HK-2 (cell line): ENCODE measurements at regions not wholly inside any gene's neighbourhood (a gene's known extent, or its start where the extent isn't known, plus 50 kb on each side); places are given as distances from the start of the nearest gene placed in this dataset.

Source experiments
- DNase-seq: peaks from one replicate; pipeline ENCODE4 v3.0.0-alpha.2; 2018; ENCODE audit not compliant: unreplicated experiment

DNA sequence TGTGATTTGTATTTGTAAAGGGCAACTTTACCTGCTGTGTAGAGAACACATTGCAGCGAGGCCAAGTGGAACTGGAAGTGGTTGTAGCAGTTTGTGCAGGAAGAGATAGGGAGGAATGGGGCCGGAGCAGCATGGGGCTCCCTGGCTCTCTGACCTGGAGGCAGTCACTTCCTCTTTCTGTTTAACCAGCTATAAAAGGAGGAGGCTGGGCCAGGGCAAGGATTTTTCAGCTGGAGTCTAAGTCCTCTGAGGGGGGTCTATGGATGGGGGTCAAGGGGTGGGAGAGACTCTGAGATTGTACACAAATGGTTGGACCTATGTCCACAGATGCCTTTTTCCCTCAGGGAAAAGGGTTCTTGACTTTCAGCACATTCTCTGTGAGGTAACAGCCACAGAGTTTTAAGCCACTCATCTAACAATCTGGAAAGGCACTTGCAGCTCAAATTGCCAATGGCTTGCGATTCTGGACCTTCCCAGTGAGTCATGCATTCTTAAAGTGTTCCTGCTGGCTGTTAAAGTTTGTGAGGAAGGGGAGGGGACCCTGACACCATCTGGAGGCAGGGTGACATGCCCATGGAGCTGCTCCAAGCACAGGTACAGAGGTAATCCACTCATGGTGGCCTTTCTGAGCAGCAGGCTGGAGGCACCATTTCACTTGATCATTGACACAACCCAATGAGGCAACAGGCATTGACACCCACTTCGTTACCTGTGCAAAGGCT is 347.0 kb downstream of the CYRIA start:
- no peak for DNase-seq

DNA sequence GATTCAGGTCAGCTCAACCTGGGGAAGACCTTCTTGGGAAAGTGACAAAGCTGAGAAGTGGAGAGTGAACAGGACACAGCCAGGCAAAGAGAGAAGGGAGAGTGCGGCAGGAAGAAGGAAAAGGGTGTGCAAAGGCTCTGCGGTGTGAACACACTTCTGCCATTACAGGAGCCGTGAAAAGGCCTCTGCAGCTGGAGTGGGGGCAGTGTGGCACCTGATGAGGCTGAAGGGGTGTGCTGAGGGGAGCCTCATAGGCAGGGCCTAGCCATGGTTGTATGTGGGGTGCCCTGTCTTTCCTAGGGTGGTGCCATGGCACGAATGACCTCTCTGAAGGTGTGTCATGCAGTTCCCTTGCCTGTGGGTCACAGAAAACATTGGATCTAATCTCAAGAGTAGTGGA is 347.6 kb downstream of the CYRIA start:
- no peak for DNase-seq

DNA sequence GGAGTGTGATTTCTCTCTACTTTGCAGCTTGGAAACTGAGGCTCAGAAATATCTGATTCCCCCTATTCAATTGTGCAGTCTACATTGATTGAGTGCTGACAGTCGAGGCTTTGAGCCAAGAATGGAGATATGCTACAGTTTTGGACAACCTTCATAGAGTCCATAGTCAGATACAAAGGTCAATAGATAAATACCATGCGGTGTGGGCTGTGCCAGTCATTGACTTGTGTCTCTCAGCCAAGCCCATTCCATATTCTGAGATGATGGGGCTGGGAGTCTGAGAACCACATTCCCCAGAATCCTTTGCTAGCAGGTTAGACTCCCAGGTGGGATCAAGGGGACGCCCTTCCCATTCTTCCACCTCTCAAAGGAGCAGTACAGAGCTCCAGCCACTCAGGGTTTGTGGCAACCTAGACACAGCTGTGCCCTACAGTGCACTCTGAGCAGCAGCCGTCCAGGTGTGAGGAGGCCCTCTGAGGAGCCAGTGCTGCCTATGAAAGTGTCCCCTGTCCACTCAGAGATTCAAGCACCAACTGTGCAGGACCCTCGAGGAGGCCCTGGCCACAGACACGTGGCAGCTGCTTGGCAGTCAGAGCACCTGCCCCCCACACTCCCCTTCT is 348.3 kb downstream of the CYRIA start:
- no peak for DNase-seq

DNA sequence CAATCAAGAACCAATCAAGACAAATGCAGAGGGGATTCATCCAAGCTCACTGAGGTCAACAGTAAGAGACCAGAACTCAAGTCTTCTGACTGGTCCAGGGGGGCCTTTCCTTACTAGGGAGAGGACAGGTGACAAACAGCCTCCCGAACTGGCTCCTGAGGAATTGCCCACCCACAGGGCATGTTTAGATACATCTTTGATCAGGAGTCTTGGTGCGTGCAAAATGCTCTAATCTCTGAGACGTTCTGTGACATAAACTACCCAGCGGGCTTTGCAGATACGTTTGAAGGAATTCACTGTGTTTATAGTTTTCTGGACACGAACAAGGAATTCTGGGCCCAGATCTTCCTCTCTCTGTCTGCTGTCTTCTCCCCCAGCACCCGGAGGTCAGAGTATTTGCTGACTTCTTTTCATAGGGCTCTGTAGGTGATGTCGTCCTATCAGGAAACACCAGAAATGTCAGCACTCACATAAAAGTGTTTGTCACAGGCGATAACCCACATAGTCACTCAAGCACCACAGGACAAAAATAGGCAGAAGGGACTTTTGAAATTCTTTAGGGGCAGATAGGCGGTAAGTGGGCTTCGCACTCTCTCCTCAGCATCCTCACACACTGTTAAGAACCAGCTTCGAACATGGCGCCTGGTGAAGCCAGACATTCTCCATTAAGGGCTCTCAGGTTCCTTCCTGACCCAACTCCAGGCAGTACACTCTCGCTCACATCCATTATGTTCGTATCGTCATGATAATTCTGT is 349.0 kb downstream of the CYRIA start:
- DNase-seq, result no peak

DNA sequence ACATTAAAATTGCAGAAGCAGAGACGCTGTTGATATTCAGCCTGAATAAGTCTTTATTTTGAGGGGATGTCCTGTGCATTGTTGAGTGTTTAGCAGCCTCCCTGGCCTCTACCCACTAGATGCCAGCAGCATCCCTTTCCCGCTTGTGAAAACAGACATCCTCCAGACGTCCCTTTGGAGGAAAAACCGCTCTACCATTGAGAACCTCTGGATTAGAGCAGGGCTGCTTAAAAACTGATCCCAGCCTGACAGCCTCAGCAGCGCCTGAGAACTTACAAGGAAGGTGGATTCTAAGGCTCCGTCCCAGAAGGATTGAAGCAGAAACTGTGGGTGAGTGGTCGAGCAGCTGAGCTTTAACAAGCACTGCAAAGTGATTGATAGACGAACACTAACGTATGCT is 349.7 kb downstream of the CYRIA start:
- no peak for DNase-seq

DNA sequence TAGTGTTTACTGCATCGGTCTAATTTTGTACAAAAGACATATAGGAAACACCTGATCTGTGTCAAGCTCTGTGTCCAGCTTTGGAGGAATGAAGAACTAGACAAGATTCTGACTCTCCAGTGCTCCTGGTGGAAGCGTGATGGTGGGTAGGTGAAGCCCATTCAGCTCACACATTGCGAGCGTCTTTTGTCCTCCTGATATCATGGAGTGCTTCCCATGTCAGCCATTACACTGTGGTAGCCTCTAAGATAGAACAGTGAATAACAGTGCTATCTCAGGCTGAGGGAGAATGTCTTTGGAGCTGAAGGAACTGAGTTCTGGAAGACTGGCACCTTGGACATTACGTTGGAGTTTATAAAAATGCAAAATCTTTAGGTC is 350.2 kb downstream of the CYRIA start:
- no peak for DNase-seq

DNA sequence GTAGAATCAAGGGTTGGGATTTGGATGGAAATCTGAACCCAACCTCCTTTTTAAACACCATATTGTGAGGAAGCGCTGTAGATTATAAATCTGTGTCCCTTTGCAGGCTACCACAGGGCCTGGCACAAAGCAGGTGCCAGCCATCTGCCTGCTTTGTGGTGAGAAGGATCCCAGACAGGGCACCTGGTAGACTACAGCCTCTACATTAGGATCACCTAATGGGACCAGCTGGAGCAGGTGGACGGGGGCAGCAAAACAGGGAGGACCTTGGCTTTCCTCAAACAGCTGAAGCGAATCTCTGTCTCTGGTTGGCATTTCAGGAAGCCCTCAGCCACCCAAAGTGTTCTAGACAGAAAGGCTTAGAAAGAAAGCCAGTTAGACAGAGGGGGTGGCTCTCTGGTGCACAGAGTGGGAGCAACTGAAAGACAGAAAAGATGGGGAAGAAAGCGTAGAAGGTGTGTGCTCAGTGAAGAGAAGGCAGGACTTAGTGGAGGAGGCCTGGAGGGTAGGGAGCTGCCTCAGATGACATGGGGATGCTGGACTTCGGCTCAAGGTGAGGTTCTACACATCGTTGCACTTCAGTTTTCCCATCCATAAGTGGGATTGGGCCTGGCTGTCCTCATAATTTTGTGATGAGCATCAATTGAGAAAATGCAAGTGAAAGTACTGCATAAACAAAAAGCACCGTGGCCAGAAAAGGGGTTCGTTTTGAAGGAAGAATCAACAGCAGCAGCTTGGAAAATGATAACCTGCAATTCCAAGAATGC is 350.8 kb downstream of the CYRIA start:
- no peak for DNase-seq

DNA sequence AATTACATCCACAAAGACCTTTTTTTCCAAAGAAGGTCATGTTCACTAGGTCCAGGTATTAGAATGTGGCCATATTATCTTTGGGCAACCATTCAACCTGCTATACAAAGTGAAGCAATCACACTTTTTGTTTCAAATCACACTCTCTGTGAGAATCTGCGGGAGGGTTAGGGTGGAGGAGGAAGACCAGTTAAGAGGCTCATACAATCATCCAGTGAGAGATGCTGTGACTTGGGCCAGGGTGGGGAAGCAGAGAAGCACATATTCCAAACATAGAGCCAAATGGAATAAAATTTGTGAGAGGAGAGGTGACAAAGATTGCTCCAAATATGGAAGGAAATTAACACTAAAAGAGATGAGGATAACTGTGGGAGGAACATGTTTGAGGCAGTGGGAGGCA is 351.6 kb downstream of the CYRIA start:
- no peak for DNase-seq

DNA sequence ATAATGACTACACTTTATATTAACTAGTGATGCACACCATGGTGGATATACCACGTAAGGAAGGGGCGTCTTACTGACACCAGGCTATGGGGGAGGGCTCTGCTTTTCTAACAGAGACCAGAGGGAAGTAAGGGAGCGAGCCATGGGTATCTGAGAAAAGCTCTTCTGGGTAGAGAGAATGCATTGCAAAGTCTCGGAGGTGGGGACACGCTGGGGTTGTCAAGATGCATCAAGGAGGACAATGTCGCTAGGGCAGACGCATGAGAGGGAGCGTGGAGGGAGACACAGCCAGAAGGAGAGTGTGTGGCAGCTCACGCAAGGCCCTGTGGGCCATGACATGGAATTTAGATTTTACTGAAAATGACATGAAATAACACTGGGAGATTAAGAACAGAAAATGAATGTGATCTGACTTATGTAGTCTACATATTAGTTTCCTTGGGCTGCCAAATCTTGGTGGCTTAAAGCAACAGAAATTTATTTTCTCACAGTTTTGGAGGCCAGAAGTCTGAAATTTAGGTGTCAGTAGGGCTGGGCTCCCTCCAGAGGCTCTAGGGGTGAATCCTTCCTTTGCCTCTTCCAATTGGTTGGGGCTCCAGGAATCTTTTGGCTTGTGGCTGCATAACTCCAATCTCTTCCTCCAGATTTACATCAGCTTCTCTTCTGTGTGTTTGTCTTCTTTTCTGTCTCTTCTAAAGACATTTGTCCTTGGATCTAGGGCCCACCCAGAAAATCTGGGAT is 352.2 kb downstream of the CYRIA start:
- no peak for DNase-seq

DNA sequence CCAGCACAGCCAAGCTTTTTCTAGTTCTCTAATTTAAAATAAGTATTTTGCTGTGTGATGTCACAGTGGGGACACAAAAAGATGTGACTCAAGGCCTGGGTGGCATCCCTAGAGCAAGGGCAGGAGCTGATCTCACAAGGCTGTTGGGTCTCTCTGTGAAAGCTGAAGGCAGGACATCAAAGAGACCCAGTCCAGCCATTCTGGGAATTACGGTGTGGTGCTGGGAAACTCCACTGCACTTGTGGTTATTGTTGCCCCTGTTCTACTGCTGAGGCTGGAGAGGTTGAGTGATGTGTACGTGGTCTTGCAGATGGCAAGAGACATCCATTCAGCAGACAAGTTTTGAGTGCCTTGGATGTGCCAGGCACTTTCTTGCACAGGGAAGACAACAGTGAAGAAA is 352.9 kb downstream of the CYRIA start:
- DNase-seq, result no peak

DNA sequence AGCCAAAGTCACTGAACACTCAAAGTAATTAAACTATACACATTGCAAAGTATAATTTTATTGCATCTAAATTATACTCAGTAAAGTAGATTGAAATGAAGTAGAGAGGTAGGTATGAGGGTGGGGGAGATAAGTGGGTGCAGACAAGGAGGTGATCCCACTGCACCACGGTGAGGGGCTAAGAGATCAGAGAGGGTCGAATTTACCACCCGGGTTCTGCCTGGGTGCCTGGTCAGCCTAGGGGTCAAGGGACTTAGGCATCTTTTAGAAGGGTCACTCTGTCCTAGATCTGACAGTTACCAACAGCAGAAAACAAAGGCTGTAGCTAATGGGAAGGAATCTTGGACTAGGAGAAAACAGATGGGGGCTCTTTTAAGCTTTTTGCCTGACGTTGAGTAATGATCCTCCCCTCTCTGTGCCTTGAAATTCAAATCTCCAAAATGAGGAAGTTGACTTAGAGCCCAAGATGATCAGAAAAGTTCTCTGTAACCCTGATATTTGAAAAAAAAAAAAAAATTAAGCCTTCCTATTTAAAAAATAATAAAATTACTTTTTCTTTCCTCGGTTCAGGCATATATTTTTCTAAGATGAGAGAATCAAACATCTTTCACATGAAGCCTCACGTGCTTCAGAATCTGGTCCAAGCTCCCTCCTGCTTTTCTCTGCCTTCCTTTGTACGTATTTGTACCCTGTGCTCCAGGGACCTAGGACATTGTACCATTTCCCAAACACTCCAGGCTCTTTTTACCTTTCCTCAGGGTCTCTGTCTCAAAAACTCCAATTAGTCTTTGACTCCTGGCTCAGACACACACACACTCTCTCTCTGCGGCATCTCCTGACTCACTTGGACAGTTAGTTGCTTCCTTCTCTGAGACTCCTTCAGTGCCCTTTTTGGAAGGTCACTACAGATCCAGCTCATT is 353.9 kb downstream of the CYRIA start:
- DNase-seq, result no peak

DNA sequence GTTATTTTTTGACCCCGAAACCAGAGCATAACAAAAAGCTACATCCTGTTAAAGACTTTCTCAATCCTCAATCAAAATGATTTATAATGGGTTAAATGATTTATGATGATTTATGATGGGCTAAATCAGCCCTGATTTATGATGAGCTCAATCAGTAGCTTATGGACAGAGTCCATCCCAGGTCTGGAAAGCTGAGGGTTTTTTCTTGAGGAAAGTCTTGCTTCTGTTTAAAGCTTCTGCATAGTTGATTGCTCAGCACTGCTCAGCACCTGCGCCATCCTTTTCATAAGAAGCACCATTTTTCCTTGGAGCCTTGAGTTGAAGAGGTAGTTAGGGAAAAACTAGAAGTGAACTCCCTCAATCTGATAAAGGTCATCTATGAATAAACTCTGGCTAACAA is 356.8 kb downstream of the CYRIA start:
- DNase-seq, result no peak

DNA sequence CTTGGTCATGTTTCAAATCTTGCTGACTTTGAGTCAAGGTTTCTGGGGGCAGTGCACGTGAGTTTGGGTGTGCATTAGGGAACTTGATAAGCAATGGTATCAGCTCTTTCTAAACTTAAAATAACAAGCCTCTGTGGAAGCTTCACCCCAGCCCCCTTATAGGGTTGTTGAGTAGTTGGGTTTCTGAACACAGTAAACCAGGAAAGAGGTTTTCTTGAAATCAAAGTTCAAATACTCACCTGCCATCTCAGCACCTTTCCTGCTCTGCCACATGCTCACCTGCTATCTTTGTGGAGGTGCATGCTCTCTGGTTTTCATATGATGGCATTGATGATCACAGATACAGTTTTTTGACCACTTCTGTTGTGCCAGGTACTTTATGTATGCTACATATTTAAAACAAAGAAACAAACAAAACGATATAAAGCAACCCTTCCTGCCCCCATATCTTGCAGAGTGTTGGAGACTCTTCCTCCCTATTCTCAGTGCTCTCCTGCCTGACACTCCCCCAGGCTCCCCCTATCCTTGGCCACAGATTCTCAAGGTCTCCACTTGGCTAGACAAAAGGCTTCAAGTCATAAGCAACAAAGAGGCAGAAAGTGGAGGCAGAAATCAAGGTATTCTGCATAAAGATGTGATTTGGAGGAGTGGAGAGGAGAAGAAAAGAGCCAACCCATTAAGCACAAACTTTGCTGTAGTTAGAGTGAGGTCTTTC is 360.6 kb downstream of the CYRIA start:
- DNase-seq, result no peak

DNA sequence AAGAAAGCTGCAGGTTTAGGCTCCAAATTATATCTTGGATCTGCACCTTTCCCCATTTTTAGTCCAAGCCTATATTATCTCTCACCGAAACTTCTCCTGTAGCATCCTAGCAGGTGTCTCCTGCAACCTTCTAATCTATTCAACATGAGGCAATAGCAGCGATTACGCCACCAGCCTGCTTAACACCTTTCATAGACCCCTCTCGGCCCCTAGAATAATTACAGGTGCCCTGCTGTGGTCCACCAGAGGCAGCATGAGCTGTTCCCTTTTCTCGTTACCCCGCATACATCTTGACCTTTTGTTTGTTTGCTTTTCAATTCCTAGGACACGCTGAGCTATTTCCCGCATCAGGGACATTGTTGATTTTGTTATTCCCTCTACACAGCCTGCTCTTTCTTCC is 361.9 kb downstream of the CYRIA start:
- DNase-seq, result no peak

DNA sequence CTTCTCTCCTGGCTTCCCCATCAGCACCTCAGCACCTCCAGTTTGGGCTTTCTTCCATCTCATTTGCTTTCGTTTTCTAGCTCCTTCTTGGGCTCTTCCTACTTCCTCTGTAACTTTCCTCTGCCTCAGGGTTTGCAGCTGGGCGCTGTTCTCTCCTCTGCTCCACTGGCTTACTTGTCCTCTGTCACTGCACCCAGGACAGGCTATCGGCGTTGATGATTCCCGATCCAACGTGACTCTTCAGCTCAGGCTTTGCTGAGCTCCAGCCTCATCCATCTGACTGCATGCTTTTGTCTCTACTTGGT is 362.4 kb downstream of the CYRIA start:
- DNase-seq, result no peak

DNA sequence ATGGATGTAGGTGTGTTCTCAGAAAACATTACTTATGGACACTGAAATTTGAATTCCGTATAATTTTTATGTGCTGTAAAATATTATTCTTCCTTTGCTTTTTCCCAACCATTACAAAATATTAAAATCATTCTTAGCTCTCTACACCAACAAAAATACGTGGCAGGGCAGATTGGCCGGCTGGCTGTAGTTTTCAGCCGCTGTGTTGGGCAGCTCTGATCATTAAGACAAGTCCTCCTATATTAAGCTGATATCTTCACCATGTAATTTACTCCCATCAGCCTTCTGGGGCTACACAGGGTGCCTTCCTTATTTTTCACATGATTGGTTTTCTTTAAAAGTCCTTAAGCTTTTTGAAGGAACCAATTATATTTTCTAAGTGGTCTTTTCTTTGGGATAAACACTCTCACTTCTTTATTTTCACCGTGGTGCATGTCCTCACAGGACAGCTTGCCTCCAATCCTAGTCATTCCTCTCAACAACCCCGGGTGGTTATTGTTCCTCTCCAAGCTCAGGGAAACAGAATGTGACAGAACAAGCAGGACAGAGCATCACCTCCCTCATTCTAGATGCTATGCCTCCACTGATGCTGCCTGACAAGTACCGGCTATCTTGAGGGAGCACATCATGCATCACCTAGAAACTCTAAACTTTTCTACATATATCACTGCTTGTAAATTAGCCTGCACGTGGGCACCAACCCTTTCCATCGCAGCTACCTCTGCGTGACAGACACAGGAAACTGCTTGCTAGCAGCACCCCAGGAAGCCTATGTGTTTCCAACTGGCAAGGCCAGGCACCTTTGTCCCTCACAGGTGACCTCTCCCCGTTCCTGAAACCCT is 362.3 kb downstream of the MYCN start:
- DNase-seq, result no peak

DNA sequence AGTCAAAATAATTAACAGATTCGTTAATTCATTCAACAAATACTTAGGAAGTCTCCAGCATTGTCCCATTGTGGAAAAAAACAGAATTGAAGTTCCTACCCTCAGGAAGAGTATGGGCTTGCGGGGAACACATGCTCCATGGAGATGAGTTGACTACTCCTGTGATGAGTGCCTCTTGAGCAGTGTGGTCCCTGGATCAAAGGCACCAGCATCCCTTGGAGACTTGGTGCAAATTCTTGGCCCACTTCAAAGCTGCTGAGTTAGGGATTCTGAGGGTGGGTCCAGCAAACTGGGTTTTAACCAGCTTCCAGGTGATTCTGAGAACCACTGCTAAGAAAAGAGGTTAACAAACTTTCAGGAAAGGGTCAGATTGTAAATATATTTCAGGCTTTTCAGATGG is 361.6 kb downstream of the MYCN start:
- no peak for DNase-seq

DNA sequence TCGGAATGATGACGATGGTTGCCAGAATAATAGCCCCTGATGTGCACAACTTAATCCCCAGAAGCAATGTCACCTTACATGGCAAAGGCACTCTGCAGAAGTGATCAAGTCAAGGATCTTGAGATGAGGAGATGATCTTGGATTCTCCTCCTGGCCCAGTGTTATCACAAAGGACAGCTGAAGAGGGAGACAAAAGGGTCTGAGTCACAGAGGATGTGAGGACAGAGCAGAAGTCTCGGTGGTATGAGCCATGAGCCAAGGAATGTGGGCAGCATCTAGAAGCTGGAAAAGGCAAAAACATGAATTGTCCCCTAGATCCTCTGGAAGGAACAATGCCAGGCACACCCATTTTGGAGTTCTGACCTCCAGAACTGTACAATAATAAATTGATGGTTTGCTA is 358.5 kb downstream of the MYCN start:
- no peak for DNase-seq
